ENCODE measurements at regions not wholly inside any gene's neighbourhood (a gene's known extent, or its start where the extent isn't known, plus 50 kb on each side); places are given as distances from the start of the nearest gene placed in this dataset.

DNA sequence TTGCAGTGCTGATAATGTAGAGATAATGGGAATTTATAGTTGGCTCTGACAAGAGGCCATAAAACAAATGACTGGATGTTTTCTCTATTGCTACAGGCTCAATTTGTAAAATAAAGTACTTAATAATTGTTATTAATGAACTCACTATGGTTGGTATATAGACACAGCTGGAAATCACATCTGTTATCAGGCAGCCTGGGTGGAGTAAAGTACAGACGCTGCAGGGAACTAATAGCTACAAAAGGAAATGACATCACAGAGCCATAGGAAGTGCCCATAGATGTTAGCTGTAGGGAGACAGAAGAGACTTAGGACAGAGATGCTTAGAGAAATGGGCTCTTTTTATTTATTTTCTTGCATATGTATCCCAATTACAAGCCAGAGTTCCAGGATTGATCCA lies 81.0 kb upstream of the SNX19 start:
- peaks cover 16% of the 10 kb centered on the region for H3K27me3 Mint-ChIP-seq (ENCODE audit: low read depth)
- TF ChIP-seq, protein P1, sequence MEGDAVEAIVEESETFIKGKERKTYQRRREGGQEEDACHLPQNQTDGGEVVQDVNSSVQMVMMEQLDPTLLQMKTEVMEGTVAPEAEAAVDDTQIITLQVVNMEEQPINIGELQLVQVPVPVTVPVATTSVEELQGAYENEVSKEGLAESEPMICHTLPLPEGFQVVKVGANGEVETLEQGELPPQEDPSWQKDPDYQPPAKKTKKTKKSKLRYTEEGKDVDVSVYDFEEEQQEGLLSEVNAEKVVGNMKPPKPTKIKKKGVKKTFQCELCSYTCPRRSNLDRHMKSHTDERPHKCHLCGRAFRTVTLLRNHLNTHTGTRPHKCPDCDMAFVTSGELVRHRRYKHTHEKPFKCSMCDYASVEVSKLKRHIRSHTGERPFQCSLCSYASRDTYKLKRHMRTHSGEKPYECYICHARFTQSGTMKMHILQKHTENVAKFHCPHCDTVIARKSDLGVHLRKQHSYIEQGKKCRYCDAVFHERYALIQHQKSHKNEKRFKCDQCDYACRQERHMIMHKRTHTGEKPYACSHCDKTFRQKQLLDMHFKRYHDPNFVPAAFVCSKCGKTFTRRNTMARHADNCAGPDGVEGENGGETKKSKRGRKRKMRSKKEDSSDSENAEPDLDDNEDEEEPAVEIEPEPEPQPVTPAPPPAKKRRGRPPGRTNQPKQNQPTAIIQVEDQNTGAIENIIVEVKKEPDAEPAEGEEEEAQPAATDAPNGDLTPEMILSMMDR (conservative IDR thresholded peaks at IDR 0.05): no peak

DNA sequence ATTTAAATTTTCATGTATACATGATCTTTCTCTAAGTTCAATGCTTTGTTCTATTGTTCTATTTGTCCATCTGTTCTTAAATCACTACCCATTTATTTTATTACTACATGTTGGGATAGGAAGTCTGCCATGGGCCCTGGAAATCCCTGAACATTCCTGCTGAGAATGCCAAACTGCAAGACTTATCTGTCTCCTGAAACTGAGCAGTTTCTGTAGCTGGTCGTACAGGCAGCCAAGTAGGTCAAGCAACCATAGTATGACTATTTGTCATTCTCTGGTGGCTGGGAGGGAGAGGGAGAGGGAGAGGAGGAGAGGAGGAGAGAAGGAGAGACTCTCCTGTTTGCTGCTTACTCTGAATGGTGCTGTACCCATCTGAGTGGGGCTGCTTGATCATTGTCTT lies 82.8 kb upstream of the SNX19 start:
- DNase-seq (ENCODE audit: low read depth, low spot score): no peak
- Mint-ChIP-seq H3K4me3 (no peak overlapping the region), H3K36me3 (ENCODE audit: low read depth) (no peaks in the 10 kb centered on the region), H3K4me1 (no peaks in the 10 kb centered on the region), H3K9me3 (no peaks in the 10 kb centered on the region), H3K27ac (ENCODE audit: unreplicated experiment) (no peak overlapping the region), H3K27me3 (ENCODE audit: low read depth) (peaks cover 8% of the 10 kb centered on the region)
- TF ChIP-seq, protein P1 (conservative IDR thresholded peaks at IDR 0.05): no peak

More for the DNA sequence above, 81.0 kb upstream of the SNX19 start:
- no peak overlapping the region for H3K27ac Mint-ChIP-seq (ENCODE audit: unreplicated experiment)
- no peaks in the 10 kb centered on the region for H3K9me3 Mint-ChIP-seq
- no peaks in the 10 kb centered on the region for H3K36me3 Mint-ChIP-seq (ENCODE audit: low read depth)
- H3K4me1 Mint-ChIP-seq: no peaks in the 10 kb centered on the region
- H3K4me3 Mint-ChIP-seq: no peak overlapping the region
- DNase-seq (ENCODE audit: low read depth, low spot score): no peak

DNA sequence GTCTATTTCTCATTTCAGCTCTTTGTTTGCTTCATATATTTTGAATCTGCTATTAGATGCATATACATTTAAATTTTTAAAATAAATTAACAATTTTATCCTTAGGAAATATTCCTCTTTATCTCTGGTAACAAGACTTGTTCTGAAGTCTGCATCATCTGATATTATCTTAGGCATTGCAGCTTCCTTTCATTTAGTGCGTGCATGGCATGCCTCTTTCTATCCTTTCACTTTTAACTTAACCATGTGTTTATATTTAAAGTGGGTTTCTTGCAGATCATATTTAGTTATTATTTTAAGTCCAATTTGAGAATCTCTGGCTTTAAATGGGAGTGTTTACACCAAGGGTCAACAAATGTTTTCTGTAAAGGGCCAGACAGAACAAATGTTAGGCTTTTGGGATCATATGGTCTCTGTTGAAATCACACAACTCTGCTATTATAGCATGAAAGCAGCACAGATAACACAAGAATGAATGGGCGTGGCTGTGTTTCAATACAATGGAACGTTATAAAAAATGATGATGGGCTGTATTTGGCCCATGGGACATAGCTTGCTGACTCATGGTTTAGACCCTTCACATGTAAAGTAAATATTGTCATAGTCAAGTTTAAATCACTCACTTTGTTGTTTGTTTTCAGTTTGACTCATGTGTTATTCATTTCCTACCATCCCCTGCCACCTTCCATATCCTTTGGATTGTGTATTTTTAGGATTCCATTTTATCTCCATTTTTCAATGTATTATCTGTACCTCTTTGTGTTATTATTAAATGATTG lies 83.9 kb upstream of the SNX19 start:
- DNase-seq (ENCODE audit: low read depth, low spot score): no peak
- TF ChIP-seq, protein P1 (conservative IDR thresholded peaks at IDR 0.05): no peak
- Mint-ChIP-seq H3K4me1 (no peaks in the 10 kb centered on the region), H3K27me3 (ENCODE audit: low read depth) (peaks cover 3% of the 10 kb centered on the region), H3K4me3 (no peak overlapping the region), H3K9me3 (no peaks in the 10 kb centered on the region), H3K36me3 (ENCODE audit: low read depth) (no peaks in the 10 kb centered on the region), H3K27ac (ENCODE audit: unreplicated experiment) (no peak overlapping the region)

DNA sequence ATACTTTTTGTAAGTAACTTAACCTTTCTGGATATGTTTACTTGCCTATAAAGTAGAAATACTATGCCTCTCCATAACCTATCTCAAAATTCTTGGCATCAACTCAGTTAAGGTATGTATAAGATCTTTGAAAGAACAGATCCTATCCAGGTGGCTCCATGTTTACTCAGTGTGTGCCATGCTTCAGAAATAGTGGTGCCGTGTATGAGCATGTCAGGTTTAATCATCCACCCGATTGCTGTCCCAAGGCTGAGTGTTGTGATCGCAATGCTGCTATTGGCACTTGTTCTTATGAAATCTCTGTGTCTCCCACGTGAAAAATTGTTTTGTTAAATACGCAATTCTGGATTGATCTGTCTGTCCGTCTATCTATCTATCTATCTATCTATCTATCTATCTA lies 85.9 kb upstream of the SNX19 start:
- no peak for DNase-seq (ENCODE audit: low read depth, low spot score)
- Mint-ChIP-seq H3K27me3 (ENCODE audit: low read depth) (peaks cover 3% of the 10 kb centered on the region), H3K4me3 (no peak overlapping the region), H3K9me3 (no peaks in the 10 kb centered on the region), H3K36me3 (ENCODE audit: low read depth) (no peaks in the 10 kb centered on the region), H3K4me1 (no peaks in the 10 kb centered on the region), H3K27ac (ENCODE audit: unreplicated experiment) (no peak overlapping the region)
- TF ChIP-seq, protein P1 (conservative IDR thresholded peaks at IDR 0.05): no peak

DNA sequence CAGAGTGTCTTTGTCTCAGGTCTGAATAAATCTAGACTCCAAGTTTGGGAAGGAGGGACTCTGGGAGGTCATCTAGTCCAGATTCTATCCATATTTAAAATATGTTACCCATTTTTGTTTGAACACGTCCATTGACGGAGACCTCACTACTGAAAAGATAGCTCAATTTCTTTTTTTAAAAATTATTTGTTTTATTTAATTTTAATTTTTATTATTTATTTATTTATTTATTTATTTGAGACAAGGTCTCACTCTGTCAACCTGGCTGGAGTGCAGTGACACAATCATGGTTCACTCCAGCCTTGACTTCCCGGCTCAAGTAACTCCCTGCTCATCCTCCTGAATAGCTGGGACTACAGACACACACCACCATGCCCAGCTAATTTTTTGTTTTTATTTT lies 89.5 kb upstream of the SNX19 start:
- H3K36me3 Mint-ChIP-seq (ENCODE audit: low read depth): no peaks in the 10 kb centered on the region
- H3K4me3 Mint-ChIP-seq: no peak overlapping the region
- DNase-seq (ENCODE audit: low read depth, low spot score): no peak
- H3K4me1 Mint-ChIP-seq: no peaks in the 10 kb centered on the region
- no peaks in the 10 kb centered on the region for H3K27me3 Mint-ChIP-seq (ENCODE audit: low read depth)
- no peak overlapping the region for H3K27ac Mint-ChIP-seq (ENCODE audit: unreplicated experiment)
- peaks cover 7% of the 10 kb centered on the region for H3K9me3 Mint-ChIP-seq
- TF ChIP-seq, protein P1 (conservative IDR thresholded peaks at IDR 0.05): no peak

All from neural crest cell (in vitro differentiated cells).